ENCODE measurements at regions not wholly inside any gene's neighbourhood (a gene's known extent, or its start where the extent isn't known, plus 50 kb on each side); places are given as distances from the start of the nearest gene placed in this dataset.
"Not testable (repeated sequence)": the region's sequence is repeated elsewhere in the genome, so short reads cannot be mapped to it uniquely, and the experiment has no call there.

DNA sequence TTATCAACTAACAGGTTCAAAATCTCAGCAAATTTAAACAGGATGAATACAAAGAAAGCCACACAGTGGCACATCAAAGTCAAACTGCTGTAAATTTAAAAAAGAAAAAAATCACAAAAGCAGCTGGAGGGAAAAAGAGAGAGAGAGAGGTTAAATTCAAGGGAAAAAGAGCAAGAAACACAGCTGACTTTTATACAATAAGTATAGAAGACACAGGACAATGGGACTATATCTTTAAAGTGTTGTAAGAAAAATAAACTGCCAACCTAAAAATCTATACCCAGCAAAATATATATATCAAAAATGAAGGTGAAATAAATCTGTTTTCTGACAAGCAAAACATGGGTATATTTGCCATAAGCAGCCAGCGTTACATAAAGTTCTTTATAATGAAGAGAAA is 261.5 kb downstream of the TLE1 start:
- no peak for DNase-seq

DNA sequence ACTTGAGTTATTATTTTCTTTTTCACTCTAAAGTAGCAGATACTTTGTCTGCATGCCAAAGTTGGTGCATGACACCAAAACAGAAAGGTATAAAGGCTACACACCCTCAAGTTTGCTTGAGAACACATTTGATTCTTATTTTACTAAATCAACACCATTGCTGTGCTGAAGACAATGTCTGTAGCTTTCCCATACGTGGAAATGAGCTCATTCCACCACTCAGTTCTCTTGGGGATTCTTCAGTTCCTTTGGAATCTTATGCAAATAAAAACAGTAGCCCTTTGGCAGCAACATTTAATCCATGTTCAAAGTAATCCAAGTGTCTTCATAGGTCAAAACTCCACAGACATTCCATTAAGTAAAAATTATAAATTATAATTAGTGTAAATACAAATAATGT is 264.9 kb downstream of the TLE1 start:
- no peak for DNase-seq

DNA sequence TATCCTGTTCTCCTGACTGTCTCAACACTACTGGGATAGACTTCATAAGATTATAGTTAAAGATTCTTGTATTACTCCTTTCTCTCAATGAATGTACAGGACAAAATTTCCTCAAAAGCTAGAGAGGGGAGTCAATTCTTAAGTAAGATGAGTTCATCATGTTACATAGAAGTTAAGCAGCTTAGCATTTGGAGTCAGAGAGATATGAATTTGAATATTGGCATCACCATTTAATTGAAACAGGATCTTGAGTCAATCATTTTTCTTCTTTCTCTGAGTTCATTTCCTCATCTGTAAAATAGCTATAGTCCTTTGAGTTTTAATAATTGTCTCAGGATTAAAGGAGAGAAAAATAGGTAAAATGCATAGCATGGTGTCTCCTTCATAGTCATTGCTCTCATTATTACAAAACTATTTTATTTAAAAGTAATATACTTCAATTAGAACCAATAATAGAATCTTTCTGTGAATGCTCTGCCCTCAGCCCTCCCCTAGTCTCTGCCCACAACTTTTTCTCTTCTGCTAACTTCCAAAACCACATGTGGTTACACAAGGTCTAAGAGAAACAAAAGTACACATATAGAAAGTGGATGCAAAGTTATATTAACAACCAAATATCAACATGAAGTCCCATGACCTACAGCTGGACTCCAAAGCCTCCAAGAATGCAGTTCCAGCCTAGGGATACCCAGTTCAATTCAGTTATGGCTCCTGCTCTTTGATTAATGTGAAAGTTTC is 265.6 kb downstream of the TLE1 start:
- no peak for DNase-seq

DNA sequence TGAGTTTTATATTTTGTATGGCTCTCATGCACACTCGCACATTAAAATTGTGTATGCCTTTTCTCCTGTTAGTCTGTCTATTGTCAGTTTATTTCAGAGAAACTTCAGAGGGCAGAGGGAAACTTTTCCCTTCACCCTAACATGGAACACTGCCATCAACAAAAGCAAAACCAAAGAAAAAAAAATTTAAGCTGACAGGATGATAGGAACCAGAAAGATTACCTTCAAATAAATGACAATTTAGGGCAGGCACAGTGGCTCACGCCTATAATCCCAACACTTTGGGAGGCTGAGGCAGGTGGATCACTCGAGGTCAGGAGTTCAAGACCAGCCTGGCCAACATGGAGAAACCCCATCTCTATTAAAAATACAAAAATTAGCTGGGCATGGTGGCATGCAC is 268.3 kb downstream of the TLE1 start:
- DNase-seq = not testable (repeated sequence)

DNA sequence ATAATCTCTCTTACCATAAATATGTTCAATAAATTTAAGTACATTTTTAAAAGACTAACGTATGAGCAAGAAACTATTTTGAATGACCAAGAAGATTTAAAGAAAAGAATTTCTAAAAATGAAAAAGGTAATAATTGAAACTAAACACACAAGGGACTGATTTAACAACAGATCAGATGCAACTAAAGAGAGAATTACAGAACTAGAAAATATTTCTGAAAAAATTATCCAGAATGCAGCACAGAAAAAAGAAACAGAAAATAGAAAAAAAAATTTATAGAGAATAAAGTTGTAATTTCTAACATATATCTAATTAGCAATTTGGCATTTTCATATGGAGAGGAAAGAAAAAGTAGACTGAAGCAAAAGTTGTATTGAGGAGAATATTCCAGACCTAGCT is 269.3 kb downstream of the TLE1 start:
- no peak for DNase-seq

DNA sequence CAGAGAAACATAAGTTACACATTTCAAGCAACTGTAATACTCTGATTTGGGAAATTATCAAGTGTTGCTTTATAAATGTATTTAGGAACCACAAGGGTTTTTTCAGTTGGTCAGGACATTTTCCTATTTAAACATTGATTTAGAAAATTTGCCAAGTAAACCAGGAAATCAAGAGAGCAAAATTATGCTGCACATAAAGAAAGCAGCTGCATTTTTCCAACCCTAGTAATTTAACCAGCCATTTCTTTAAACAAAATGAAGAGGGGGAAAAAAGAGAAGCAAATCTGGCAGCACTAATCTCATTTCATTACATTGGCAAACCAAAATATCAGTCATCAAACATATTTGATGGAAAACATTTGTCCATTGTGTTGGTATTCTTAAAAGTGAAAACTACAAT is 271.4 kb downstream of the TLE1 start:
- DNase-seq = no peak

DNA sequence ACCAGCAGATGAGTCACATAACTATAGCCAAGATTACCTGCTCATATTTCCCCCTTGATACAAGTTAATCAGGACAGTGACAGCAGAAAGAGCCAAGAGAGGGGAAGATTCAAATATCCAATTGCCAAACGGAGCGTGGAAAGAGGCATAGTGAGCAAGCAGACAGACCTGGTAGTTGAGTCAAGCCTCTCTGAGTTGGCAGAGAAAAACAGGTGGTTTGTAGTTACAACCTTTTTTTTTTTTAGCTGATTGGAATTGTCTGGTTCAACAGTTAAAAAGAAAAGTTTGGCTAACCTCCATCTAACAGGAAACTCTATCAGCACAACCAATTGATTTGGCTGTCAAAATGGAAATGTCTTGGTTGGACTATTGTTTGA is 272.1 kb downstream of the TLE1 start:
- no peak for DNase-seq

DNA sequence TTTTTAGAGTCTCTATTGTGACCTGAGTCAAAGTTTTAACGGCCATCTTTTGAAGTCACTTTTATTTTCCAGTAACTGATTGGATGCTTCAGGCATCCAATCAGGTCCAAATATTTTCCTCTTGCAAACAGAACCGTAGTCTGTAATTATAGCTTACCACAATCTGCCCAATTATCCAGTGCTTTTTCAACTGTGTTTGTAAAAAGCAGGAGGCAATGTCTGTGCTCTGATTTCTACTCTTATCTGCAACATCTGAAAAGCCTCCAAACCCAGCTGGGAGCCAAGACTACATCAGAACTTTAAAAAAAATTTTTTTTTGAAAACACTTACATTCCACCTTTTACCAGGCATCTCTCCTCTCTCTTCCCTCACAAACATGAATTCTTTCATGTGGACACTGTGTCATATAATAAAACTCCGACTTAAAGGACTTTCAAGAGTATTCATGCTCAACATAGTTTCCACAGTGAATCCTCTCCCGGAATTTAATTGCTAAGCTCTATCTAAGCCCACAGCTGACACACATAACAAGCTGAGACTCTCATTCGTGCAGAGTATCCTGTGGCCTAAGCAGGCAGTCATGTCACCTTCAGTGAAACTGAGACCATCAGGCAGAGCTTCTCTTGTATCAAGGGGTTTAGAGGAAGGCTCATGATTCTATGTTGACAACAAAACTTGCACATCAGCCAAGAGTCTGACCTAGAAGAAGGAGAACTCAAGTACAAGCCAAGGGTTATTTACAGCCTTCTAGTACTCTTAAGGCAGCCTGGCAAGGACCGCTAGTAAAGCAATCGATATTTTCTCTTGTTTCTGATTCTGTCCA is 272.7 kb downstream of the TLE1 start:
- no peak for DNase-seq

DNA sequence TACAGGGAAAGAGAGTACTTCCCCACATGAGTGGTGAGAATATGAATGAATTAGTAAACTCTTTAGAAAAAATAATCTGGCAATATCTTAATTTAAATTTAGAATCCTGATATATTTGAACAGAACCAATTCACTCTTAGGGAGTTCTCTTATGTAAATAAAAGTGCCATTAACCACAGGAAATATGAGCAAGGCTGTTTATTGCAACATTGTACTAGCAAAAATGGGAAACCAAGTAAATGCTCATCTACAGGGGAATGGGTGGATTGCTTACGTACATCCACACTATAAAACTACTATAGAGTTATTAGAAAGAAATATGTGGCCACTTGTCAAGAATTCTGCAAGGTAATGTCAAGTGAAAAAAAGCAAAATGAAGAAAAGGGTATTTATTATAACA is 274.5 kb downstream of the TLE1 start:
- no peak for DNase-seq

DNA sequence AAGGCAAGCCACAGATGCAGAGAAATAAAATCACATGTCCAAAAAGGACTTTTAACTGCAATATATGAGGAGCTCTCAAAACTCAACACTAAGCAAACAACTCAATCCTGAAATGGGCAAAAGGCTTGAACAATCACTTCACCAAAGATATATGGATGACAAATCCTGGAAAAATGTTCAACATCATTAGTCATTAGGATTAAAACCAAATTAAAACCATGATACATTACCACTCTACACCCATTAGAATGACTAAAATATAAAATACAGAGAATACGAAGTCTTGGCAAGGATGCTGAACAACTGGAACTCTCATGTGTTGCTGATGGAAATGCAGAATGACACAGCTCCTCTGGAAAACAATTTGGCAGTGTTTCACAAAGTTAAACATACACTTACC is 277.4 kb downstream of the TLE1 start:
- no peak for DNase-seq

DNA sequence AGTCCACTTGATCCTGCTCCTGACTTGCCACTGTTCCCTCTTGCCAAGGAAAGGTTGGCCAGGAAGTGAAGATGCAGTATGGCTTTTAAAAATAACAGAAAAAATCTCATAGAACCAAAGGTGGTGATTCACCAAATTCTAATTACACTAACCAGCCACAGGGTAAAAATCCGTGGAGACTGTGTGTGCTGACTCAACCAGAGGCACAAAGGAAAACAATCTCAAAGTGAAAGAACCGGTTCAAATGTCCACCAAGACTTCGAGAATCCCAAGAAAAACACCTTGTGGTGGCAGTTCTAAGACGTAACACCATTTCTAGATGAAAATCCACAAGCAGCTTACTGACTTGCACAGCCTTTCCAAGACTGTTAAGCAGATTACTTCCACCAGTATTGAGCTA is 279.1 kb downstream of the TLE1 start:
- DNase-seq = no peak

DNA sequence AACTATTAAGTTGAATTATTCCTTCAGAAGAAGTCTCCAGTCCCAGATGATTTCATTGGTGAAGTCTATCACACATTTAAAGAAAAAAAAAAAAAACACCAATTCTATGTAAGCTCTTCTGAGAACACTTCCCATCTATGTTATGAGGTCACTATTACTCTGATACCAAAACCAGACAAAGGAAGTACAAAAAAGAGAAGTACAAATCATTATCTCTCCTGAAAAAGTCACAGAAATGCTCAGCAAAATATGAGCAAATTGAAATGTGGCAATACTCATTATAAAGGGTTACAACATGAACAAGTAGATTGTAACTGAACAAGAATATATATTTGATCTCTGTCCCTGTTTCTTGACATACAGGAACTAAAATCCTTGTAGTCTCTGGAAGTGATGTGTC is 280.4 kb downstream of the TLE1 start:
- DNase-seq = no peak

DNA sequence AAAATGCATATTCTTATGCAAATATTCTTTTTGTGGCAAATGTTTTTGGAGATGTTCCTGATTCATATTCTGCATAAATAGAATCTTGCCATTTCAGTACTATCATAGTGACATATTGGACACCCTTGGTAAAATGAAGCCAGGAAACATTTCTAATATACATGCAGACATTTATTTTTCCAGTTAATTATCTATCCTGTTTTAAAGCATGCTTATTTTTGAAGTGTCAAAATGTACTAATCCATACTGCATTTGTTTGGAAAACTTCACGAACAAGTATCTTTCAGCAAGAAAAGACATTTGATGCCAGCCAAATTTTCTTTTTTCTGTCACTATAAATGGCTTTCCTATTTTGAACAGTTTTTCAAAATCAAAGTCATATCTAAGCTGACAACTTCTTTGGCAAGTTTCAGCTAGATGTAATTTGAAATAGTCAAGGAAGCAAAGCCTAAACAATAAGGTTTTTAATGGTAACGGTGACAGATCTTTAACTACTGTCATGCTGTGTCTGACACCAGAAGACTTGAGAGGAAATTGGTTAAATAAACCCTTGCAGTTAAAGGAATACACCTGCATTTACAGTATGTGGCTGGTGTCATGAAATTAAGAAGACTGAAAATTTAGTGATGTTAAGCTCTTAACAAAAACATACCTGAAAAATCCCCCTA is 284.3 kb downstream of the TLE1 start:
- DNase-seq = no peak

DNA sequence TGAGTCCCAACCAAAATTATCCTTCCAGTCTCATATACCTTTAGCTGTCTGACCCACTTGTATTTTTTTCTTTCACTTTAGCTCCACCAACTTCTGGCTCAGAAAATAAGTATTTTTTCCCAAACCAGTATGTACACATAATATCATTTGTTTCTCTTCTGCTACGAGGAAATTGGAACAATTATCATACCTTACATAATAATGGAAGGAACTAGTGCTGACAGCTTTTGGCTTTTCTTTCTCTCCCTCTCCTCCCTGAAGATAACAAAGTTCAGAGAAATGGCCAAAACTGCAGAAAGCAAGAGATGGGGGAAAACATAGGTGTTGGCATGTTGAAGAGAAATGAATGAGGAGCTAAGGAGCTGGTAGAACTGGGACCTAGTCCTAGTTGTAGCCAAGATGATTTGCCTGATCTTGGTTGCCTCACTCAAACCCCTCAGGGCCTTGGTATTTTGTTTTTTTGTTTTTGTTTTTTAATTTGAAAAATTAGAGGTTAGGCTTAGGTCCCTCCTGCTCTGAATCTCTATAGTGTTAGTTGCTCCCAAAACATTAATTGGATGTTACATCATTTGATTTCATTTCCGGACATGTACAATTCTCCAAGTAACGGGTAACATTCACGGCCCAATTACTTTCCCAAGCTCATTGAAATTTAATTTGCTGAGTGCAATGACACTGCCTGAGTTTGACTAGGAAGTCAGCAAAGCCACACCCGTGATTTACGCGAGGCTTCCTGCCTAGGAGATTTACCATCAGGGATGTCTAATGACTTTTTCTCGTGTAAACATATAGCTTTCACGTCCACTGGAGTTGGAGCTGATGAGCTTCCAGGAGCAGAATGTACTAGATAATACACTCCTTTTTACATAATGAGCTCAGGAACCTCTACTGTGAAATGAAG is 291.6 kb downstream of the TLE1 start:
- DNase-seq = no peak

DNA sequence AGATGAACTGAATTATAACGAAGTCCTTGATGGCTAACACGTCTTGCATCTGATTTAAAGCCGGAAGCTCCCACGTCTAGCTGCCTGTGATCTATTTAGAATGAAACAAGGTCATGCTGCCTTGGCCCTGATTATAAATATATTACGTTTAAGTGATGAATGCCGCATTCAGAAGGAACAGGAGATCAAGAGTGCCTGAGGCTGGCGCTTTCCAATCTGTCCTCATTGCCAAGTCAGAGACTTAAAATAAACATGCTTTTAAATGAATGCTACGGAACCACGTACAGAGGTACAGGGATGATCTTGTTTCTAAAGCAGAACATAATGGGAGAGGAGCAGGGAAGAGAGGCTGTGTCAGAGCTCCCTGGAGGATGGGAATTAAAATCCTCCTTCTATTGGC is 292.8 kb downstream of the TLE1 start:
- DNase-seq = no peak

DNA sequence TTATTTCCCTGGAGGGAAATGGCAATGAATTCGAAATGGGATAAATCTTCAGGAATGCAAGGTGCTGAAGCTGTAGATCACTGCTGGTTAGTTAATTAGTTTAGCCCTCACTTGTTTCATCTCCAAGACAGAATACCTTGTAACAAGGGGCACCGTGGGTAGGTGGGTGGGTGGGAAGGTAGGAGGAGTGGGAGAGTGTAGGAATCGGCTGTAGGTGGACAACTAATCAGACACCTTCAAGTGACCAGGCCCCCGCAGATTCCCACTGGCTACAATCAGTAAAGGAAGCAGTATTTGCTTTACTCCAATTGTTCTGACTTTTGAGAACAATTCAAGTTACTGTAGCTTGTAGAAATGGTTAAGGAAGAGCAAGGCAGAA is 293.7 kb downstream of the TLE1 start:
- DNase-seq = no peak

DNA sequence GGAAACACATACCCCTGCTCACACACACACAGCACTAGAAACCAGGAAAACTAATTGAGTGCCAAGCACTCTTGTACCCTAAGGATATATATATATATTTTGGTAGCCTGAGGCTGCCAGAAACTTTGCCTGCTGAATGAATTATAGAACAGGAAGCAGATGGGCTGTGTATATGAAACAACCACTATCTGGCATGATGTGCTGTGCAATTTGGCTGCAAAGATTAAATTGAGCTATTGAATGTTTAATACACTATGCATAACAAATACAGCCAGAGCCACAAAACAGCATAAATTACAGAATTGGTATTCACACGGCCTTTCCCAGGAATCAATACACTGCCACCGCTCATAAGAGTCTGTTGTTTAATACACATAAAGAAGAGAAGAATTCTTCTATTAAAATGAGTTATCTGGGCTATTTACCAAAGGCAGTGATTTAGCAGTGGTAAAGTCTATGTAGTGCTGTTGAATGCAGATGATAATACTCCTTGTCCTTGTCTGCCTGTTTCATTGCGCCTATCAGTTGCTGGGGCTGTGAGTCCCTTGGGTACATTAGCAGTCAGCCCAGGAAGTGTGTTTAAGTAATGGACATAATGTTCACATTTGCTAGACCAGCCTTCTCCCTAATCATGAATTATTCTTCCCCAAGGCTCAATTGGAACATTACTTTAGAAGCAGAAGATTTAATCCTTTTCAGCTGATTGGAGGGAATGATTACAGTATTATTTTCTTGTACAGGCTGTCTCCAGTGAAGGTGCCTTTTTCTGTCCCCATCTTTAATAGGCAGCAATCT is 294.3 kb downstream of the TLE1 start:
- no peak for DNase-seq

DNA sequence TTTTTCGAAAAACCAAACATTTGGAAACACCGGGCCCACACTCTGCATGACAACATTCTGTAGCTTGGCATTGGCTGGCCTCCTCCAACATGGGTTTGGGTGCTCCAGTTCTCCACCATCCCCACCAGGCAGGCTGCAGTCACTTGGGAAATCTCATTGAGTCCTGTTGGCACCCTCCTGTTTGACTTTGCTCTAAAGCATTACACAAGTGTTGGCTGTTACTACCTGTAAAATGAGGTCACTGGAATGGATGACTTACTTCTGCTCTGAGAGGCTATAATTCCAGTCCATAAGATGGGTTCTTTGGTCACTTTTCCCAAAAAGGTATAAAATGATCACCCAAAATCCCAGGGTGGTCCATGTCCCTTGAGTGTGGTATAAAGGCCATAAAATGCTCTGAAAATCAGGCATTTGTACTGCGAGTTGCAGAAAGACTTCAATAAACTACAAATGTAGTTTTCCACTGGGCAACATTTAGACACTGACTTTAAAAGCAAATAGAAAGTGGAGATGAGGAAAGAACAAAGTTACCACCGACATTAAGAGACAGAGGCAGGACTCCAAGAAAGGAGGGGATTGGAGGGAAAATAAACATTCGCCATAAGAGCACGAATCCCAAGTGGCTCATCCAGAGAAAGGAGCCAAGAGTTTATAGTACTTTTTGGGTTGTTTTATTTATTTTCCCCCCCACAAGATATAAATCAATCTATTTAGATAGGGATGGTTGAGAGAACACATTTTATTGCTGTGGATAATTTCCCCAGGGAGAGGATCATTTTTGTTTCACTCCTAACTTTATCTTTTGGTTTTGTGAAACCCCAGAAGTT is 295.1 kb downstream of the TLE1 start:
- no peak for DNase-seq

DNA sequence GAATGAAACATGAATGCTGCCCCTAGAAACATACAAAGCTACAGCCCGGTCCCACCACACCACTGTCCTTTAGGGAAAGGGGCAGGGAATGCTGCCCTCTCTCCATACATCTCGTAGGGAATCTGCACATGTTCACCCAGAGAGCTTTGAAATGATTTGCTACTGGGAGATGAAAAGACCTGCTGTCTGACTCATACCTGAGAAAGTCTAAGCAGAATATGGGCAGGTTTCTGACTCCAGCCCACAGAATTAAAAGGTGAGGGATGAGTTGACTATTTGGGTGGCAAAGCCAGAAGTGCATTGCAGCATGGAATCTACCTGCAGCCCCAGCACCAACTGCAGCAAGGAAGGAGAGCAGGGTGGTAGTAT is 297.9 kb downstream of the TLE1 start:
- no peak for DNase-seq

DNA sequence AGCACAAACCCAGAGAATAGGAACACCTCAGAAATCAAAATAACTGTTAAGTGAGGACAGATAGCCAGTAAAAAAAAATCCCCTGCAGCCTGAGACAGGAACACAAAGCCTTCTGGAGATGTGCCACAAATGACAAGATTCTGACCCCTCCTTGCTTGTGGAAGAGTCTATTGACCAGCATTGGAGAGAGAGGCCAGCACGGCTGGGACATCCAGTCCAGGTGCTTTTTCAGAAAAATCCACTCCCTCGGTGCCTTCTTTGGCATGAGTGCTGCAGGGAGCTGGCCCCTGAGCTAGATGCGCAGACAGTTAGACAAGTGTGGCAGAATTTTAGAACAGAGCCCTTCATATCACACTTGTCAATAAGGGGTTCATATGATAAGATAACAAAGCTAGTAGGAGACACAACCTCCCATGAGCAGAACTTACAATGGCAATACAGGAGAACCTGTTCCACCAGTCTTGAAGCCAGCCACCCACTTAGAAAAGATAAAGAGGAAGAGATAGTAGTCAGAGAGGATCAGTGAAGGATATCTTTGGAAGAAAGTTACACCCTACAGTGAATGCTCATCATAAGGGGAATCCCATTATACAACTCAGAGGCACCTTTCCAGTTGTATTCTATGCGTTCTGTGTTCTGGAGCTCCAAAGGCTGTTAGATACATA is 298.4 kb downstream of the TLE1 start:
- no peak for DNase-seq

Data from C1 segment of cervical spinal cord (tissue), 14 donors.